ENCODE measurements at regions not wholly inside any gene's neighbourhood (a gene's known extent, or its start where the extent isn't known, plus 50 kb on each side); places are given as distances from the start of the nearest gene placed in this dataset.

DNA sequence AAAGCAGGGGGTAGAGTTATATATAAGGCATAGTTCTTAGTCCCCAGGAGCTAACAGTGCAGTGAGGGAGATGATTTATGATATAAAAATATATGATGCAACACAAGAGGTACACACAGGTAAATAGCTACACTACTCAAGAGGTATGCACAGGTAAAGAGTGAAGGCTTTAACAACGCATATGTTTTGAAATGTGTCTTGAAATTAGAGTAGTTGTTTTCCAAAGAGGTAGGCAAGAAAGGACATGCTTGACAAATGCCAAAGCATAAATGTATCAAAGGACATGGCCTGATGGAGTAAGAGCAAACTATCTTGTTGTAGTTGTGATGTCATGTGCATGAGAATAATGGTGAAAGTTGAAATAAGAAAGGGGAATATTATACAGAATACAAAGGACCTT lies 104.3 kb upstream of the C11orf87 start:
- Histone ChIP-seq H3K4me3 (no peak overlapping the region), H3K36me3 (no peaks in the 10 kb centered on the region), H3K4me1 (no peaks in the 10 kb centered on the region), H3K9me3 (no peaks in the 10 kb centered on the region), H3K27ac (no peak overlapping the region), H3K27me3 (no peaks in the 10 kb centered on the region)
- WGBS, 2 donors, result 85 to 94% methylated on average over 1 of the region's 1 CpG
- ATAC-seq (ENCODE audit: low FRiP score in 2 of 2) (no peak), DNase-seq (no peak)
- TF ChIP-seq CTCF (IDR thresholded peaks at IDR 0.05) (no peak), POLR2A (IDR thresholded peaks at IDR 0.05) (no peak), POLR2AphosphoS5 (IDR thresholded peaks at IDR 0.05) (no peak), EP300 (IDR thresholded peaks at IDR 0.05) (no peak)

- no peak for ATAC-seq (ENCODE audit: low FRiP score in 2 of 2)
- Histone ChIP-seq H3K27me3 (no peaks in the 10 kb centered on the region), H3K36me3 (no peaks in the 10 kb centered on the region), H3K4me3 (no peak overlapping the region), H3K4me1 (no peaks in the 10 kb centered on the region), H3K27ac (no peak overlapping the region), H3K9me3 (no peaks in the 10 kb centered on the region)
- 50 to 74% methylated on average over 1 of the region's 1 CpG for WGBS, 2 donors
- no peak for DNase-seq
- TF ChIP-seq CTCF (IDR thresholded peaks at IDR 0.05) (no peak), EP300 (IDR thresholded peaks at IDR 0.05) (no peak), POLR2A (IDR thresholded peaks at IDR 0.05) (no peak), POLR2AphosphoS5 (IDR thresholded peaks at IDR 0.05) (no peak)
Observed at GRCh38 chr11:109320595-109320994, 101.4 kb upstream of the C11orf87 start.

- ATAC-seq (ENCODE audit: low FRiP score in 2 of 2) (no peak), DNase-seq (no peak)
- TF ChIP-seq POLR2A (IDR thresholded peaks at IDR 0.05) (no peak), EP300 (IDR thresholded peaks at IDR 0.05) (no peak), POLR2AphosphoS5 (IDR thresholded peaks at IDR 0.05) (no peak), CTCF (IDR thresholded peaks at IDR 0.05) (no peak)
- Histone ChIP-seq H3K27ac (no peak overlapping the region), H3K27me3 (no peaks in the 10 kb centered on the region), H3K36me3 (no peaks in the 10 kb centered on the region), H3K4me3 (no peak overlapping the region), H3K9me3 (no peaks in the 10 kb centered on the region), H3K4me1 (no peaks in the 10 kb centered on the region)
- WGBS, 2 donors, result 60 to 73% methylated on average over 1 of the region's 1 CpG
Observed at GRCh38 chr11:109326781-109327180, 95.2 kb upstream of the C11orf87 start.

- Histone ChIP-seq H3K9me3 (no peaks in the 10 kb centered on the region), H3K36me3 (no peaks in the 10 kb centered on the region), H3K4me1 (no peaks in the 10 kb centered on the region), H3K27ac (no peak overlapping the region), H3K4me3 (no peak overlapping the region), H3K27me3 (no peaks in the 10 kb centered on the region)
- TF ChIP-seq POLR2AphosphoS5 (IDR thresholded peaks at IDR 0.05) (no peak), CTCF (IDR thresholded peaks at IDR 0.05) (no peak), EP300 (IDR thresholded peaks at IDR 0.05) (no peak), POLR2A (IDR thresholded peaks at IDR 0.05) (no peak)
- DNase-seq (no peak), ATAC-seq (ENCODE audit: low FRiP score in 2 of 2) (no peak)
- WGBS, 2 donors, result 77 to 78% methylated on average over 2 of the region's 2 CpGs
Observed at GRCh38 chr11:109329716-109330115, 92.3 kb upstream of the C11orf87 start.

DNA sequence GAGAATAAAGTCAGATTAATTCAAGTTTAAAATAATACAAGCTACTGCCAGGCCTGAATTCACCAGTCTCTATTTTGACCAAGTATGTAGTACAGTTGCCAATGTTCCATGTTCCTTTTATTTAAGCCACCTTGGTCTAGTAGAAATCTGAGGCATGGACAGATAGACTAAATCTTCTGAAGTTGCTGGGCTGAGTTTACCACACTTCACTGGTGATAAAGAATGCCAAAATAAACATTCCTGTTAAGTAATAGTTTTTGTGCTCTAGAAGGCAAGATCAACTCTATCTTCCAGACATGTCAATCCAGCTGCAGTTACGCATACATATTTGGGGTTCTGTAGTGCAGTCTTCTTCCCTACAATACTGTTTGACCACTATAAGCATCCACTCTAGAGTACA lies 83.9 kb upstream of the C11orf87 start:
- Histone ChIP-seq H3K27ac (no peak overlapping the region), H3K4me1 (no peaks in the 10 kb centered on the region), H3K9me3 (no peaks in the 10 kb centered on the region), H3K4me3 (no peak overlapping the region), H3K27me3 (no peaks in the 10 kb centered on the region), H3K36me3 (no peaks in the 10 kb centered on the region)
- ATAC-seq (ENCODE audit: low FRiP score in 2 of 2) (no peak), DNase-seq (no peak)
- TF ChIP-seq POLR2A (IDR thresholded peaks at IDR 0.05), result no peak
- TF ChIP-seq CTCF (IDR thresholded peaks at IDR 0.05), result no peak
- TF ChIP-seq EP300 (IDR thresholded peaks at IDR 0.05), result no peak
- TF ChIP-seq POLR2AphosphoS5 (IDR thresholded peaks at IDR 0.05), result no peak
- WGBS, 2 donors, result 83 to 91% methylated on average over 1 of the region's 1 CpG

All from upper lobe of left lung (tissue), 6 donors.